ENCODE measurements at regions not wholly inside any gene's neighbourhood (a gene's known extent, or its start where the extent isn't known, plus 50 kb on each side); places are given as distances from the start of the nearest gene placed in this dataset.

- TF ChIP-seq EZH2 (IDR thresholded peaks at IDR 0.05; ENCODE audit: low read depth, low read length, severe bottlenecking) (no peak), CTCF (IDR thresholded peaks at IDR 0.05; ENCODE audit: control extremely low read depth in 1 of 3, insufficient read depth in 1 of 3, low read depth in 1 of 3, low read length in 3 of 3) (no peak), NRF1 (IDR thresholded peaks at IDR 0.05; ENCODE audit: low read depth, low read length) (no peak), POLR2A (IDR thresholded peaks at IDR 0.05; ENCODE audit: control extremely low read depth in 1 of 2, low read depth in 2 of 2, low read length in 2 of 2) (no peak), KDM1A (IDR thresholded peaks at IDR 0.05; ENCODE audit: borderline replicate concordance, low read length) (no peak), CHD2 (IDR thresholded peaks at IDR 0.05; ENCODE audit: low read length) (peak; percentile 85), TAF1 (IDR thresholded peaks at IDR 0.05; ENCODE audit: low read depth, low read length) (no peak), ATF2 (IDR thresholded peaks at IDR 0.05; ENCODE audit: low read length) (no peak), MAFK (IDR thresholded peaks at IDR 0.05; ENCODE audit: low read depth, low read length) (no peak), NANOG (IDR thresholded peaks at IDR 0.05; ENCODE audit: insufficient read depth, low read depth, low read length, poor library complexity, severe bottlenecking) (peak; percentile 51), EP300 (IDR thresholded peaks at IDR 0.05; ENCODE audit: borderline replicate concordance in 1 of 2, low read depth in 2 of 2, low read length in 2 of 2) (no peak), GABPA (IDR thresholded peaks at IDR 0.05; ENCODE audit: borderline replicate concordance, insufficient read depth, low read length) (no peak)
These were observed 104.6 kb upstream of the ZFHX3 start for GRCh38 chr16:73152386-73153125.

Measured in H1 (cell line).